ENCODE measurements at regions not wholly inside any gene's neighbourhood (a gene's known extent, or its start where the extent isn't known, plus 50 kb on each side); places are given as distances from the start of the nearest gene placed in this dataset.

DNA sequence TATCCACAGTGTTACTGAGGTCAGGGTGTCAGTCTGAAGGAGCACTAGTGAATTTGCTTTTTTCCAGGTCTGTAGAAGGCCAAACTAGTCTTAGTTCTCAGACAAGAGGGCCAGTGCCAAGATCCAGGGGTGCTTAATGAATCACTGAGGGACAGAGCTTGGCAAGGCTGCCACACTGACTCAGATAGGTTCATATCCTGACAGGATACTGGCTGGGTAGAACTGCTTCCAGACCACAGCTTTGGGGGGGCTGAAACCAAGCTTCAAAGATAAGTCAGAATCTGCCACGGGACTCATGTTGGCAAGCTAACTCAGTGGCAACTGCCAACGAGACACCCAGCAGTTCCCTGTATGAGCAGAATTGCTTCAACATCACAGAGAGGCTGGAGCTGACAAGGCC lies 1125.4 kb downstream of the EFNA5 start:
- Mint-ChIP-seq H3K36me3 (ENCODE audit: low read depth) (no peaks in the 10 kb centered on the region), H3K4me3 (no peak overlapping the region), H3K27ac (no peak overlapping the region), H3K27me3 (no peaks in the 10 kb centered on the region), H3K9me3 (peaks cover 3% of the 10 kb centered on the region), H3K4me1 (no peaks in the 10 kb centered on the region)
- no peak for DNase-seq
- intact Hi-C loops (cut with micrococcal nuclease): no loop called here

DNA sequence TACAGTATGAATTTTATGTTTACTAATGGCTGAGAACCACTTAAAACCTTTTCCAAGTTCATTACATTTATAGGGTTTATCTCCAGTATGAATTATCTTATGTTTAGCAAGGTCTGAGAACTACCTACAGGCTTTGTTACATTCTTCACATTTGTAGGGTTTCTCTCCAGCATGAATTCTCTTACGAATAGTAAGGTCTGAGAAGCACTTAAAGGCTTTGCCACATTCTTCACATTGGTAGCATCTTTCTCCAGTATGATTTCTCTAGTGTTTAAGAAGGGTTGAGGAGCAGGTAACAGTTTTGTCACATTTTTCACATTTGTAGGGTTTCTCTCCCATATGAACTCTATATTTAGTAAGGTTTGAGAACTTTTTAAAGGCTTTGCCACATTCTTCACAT lies 1127.4 kb downstream of the EFNA5 start:
- intact Hi-C loops (cut with micrococcal nuclease): no loop called here
- H3K9me3 Mint-ChIP-seq: peaks cover 3% of the 10 kb centered on the region
- H3K36me3 Mint-ChIP-seq (ENCODE audit: low read depth): no peaks in the 10 kb centered on the region
- no peaks in the 10 kb centered on the region for H3K27me3 Mint-ChIP-seq
- DNase-seq: no peak
- no peak overlapping the region for H3K4me3 Mint-ChIP-seq
- H3K27ac Mint-ChIP-seq: no peak overlapping the region
- H3K4me1 Mint-ChIP-seq: no peaks in the 10 kb centered on the region

DNA sequence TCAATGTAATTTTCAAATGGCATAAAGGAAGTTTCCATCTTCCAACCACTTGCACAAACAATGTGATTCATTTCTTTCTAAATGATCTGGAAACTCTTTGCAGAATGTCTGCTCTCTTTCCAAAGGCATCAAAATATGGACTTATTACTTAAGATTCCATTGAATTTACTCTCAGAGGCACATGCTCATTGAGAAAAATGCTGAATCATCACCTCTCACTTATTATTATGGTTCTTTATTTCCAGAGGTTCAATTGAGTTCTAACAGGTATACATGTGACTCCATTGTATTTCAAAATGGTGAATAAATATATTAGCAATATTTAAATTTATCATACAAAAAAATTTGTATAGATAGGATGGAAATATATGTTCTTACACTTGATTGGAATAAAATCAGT lies 1140.6 kb downstream of the EFNA5 start:
- H3K4me3 Mint-ChIP-seq: no peak overlapping the region
- DNase-seq: no peak
- no peaks in the 10 kb centered on the region for H3K27me3 Mint-ChIP-seq
- no peaks in the 10 kb centered on the region for H3K9me3 Mint-ChIP-seq
- H3K4me1 Mint-ChIP-seq: no peaks in the 10 kb centered on the region
- H3K27ac Mint-ChIP-seq: no peak overlapping the region
- intact Hi-C loops (cut with micrococcal nuclease): no loop called here
- no peaks in the 10 kb centered on the region for H3K36me3 Mint-ChIP-seq (ENCODE audit: low read depth)

DNA sequence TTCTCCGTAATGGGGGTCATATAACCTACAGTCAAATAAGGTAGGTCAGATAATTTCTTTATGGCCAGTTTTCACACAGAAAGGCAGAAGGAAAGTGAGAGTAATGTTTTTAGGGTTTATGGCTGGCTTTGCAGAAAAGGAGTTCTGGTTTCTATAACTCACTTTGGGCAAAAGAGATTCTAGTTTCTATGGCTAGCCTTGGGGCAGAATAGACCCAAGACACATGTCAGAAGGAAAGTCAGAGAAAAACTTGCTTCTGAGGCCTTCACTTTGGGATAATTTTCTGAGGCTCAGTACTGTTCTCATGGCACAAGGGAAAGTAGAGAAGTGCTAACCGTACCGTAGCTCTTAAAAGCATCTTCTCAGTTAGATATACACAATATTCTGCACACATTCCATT lies 1145.3 kb downstream of the EFNA5 start:
- H3K27ac Mint-ChIP-seq: no peak overlapping the region
- no peaks in the 10 kb centered on the region for H3K4me1 Mint-ChIP-seq
- no peak for DNase-seq
- H3K27me3 Mint-ChIP-seq: no peaks in the 10 kb centered on the region
- no peaks in the 10 kb centered on the region for H3K36me3 Mint-ChIP-seq (ENCODE audit: low read depth)
- H3K9me3 Mint-ChIP-seq: no peaks in the 10 kb centered on the region
- no peak overlapping the region for H3K4me3 Mint-ChIP-seq
- intact Hi-C loops (cut with micrococcal nuclease): no loop called here

DNA sequence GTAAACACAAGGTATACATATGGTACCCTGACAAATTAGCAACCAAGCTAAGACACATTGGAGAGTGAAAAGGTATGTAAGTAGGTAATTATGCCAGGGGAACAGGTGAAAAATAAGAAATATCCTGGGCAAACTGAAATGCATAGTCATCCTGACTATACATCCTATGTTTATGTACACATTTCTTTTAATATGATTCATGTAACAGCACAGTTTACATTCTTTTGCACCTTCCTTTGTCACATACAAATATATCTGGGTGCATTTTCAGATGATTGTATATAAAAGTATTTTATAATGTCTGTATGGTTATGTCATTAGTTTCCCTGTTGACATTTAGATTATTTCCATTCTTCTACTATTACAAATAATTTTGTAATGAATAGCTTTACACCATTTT lies 1146.9 kb downstream of the EFNA5 start:
- intact Hi-C loops (cut with micrococcal nuclease): no loop called here
- DNase-seq: no peak
- Mint-ChIP-seq H3K4me3 (no peak overlapping the region), H3K4me1 (no peaks in the 10 kb centered on the region), H3K27me3 (no peaks in the 10 kb centered on the region), H3K36me3 (ENCODE audit: low read depth) (no peaks in the 10 kb centered on the region), H3K9me3 (no peaks in the 10 kb centered on the region), H3K27ac (no peak overlapping the region)

DNA sequence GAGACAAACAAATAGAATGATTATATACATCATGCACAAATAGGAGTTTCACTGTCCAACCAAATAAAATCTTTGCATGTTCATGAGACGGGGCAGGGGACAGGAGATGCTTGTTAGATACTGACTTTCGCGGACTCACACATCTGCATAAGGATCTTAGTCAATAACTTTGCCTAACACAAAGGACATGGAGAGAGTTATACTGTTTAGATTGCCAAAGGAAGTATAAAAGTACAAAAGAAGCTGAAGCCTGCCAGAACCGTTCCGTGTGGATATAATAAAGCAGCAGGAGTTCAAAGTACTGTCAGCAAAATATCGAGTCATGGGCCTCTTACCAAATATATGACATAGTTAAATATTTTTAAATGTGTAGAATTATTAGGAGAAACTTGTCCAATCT lies 1148.4 kb downstream of the EFNA5 start:
- no peaks in the 10 kb centered on the region for H3K36me3 Mint-ChIP-seq (ENCODE audit: low read depth)
- no peaks in the 10 kb centered on the region for H3K27me3 Mint-ChIP-seq

DNA sequence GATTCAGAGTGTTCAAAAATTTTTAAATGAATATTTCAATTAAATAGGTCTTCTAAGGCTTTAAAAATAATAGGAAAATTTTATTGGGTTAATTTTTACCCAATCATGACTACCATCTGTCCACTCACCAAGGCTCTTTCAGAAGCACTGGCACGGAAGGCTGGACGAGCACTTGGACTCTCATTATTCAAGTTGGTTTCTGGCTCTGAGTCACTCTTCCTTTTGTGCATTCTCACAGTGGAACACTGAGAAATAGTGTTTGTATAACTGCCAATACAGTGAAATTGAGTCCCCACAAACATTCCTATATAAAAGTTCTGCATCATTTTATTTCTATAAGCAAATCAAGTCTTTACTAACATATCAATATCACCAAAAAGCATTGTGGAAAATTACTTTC lies 1149.0 kb downstream of the EFNA5 start:
- intact Hi-C loops (cut with micrococcal nuclease): no loop called here
- H3K27ac Mint-ChIP-seq: no peak overlapping the region
- H3K36me3 Mint-ChIP-seq (ENCODE audit: low read depth): no peaks in the 10 kb centered on the region
- no peaks in the 10 kb centered on the region for H3K27me3 Mint-ChIP-seq
- no peak overlapping the region for H3K4me3 Mint-ChIP-seq
- no peaks in the 10 kb centered on the region for H3K4me1 Mint-ChIP-seq
- no peaks in the 10 kb centered on the region for H3K9me3 Mint-ChIP-seq
- DNase-seq: no peak

More for the DNA sequence above, 1148.4 kb downstream of the EFNA5 start:
- Mint-ChIP-seq H3K4me3 (no peak overlapping the region), H3K27ac (no peak overlapping the region), H3K4me1 (no peaks in the 10 kb centered on the region), H3K9me3 (no peaks in the 10 kb centered on the region)
- DNase-seq: no peak
- intact Hi-C loops (cut with micrococcal nuclease): no loop called here

DNA sequence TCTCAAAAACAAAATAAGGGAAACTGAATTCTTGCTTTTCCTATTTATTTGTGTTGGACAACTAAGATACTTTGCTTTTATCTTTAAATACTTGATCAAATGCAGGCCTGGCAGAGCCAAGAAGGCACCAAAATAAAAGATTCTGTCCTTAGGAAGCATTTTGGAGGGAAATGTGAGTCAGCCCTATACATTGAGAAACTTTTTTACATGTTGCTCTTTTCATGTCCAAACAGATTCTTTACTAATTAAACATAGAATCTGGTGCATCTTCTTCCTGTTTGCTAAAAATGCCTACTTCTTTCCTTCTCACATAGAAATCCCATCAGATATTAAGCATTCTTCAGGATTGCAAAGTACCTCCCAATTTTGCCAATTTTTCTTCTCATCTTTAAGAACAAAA lies 1160.4 kb downstream of the EFNA5 start:
- no peak overlapping the region for H3K27ac Mint-ChIP-seq
- no peak for DNase-seq
- no peaks in the 10 kb centered on the region for H3K9me3 Mint-ChIP-seq
- H3K27me3 Mint-ChIP-seq: no peaks in the 10 kb centered on the region
- no peaks in the 10 kb centered on the region for H3K36me3 Mint-ChIP-seq (ENCODE audit: low read depth)
- H3K4me1 Mint-ChIP-seq: no peaks in the 10 kb centered on the region
- H3K4me3 Mint-ChIP-seq: no peak overlapping the region
- intact Hi-C loops (cut with micrococcal nuclease): no loop called here

DNA sequence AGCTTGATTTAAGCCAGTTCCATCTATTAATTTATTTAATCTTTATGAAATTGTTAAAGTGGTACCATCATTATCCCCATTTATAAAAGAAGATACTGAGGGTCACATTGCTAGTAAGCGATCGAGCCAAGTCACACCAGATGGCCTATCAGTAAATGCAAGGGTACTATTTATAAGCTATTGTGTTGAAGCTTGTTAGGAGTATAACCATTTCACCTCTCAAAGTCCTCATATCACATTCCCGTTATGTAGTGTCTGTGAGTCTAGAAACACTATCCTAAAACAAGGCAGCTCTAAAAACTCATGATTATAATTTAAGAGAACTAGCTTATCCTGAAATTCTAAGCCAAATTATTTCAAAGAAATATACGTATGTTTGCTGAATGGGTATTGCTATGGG lies 1161.8 kb downstream of the EFNA5 start:
- H3K27me3 Mint-ChIP-seq: no peaks in the 10 kb centered on the region
- intact Hi-C loops (cut with micrococcal nuclease): no loop called here
- H3K27ac Mint-ChIP-seq: no peak overlapping the region
- H3K4me3 Mint-ChIP-seq: no peak overlapping the region
- H3K36me3 Mint-ChIP-seq (ENCODE audit: low read depth): no peaks in the 10 kb centered on the region
- DNase-seq: no peak
- no peaks in the 10 kb centered on the region for H3K9me3 Mint-ChIP-seq
- H3K4me1 Mint-ChIP-seq: no peaks in the 10 kb centered on the region

DNA sequence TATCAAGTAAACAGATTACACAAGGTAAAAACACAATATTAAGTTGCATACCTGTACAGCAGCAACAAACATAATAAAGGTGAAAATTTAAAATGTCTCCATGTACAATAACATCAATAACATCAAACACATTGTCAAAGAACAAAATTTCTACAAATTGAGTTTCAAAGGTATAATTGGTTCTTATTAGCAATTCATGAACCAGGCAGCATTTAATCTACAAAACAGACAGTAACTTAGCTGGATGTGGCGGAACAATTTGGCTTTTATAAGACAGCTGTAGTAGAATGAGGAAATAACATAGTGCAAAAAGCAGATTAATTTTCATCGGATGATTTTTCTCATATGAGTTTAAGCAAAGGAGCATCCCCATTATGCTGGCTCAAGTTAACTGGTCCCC lies 1176.8 kb downstream of the EFNA5 start:
- Mint-ChIP-seq H3K4me3 (no peak overlapping the region), H3K27me3 (no peaks in the 10 kb centered on the region), H3K4me1 (no peaks in the 10 kb centered on the region), H3K9me3 (no peaks in the 10 kb centered on the region), H3K36me3 (ENCODE audit: low read depth) (no peaks in the 10 kb centered on the region), H3K27ac (no peak overlapping the region)
- DNase-seq: no peak
- intact Hi-C loops (cut with micrococcal nuclease): no loop called here

DNA sequence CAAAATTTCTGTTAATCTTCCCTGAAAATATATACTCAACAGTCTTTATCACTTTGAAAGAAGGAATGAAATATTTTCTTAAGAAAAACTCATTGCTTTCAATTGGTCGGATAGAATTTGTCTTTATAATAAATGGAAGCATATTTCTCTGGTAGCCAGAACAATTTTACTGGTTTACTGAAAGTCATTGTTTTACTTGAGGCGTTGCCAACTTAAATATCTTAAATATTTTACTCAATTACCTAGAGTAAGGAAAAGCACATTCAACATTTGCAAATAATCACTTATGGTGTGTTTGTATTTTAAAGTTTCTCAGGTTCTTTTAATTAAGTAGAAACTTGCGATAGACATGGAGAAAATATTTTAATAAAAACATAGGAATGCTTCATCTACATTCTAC lies 1181.7 kb downstream of the EFNA5 start:
- no peaks in the 10 kb centered on the region for H3K27me3 Mint-ChIP-seq
- DNase-seq: no peak
- intact Hi-C loops (cut with micrococcal nuclease): no loop called here
- H3K4me1 Mint-ChIP-seq: no peaks in the 10 kb centered on the region
- no peaks in the 10 kb centered on the region for H3K9me3 Mint-ChIP-seq
- no peak overlapping the region for H3K27ac Mint-ChIP-seq
- H3K4me3 Mint-ChIP-seq: no peak overlapping the region
- no peaks in the 10 kb centered on the region for H3K36me3 Mint-ChIP-seq (ENCODE audit: low read depth)

DNA sequence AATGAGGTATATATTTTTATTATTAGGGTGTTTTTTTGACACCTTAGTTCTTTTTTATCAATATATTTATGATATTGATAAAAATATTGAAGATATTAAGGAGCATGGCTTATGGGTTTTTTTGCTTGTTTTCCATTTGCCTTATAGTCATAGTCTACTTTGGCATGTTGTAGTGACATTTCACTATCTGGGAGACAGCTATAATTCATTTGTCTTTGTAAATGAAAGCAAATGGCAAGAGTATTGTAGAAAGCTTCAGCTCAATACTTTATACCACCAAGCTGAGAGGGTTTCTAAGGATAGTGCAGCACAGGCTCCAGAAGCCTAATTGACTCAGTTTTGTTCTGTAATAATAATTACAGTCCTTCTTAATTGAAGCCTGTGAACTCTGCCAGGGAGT lies 1182.3 kb downstream of the EFNA5 start:
- no peak overlapping the region for H3K27ac Mint-ChIP-seq
- H3K4me3 Mint-ChIP-seq: no peak overlapping the region
- H3K4me1 Mint-ChIP-seq: no peaks in the 10 kb centered on the region
- intact Hi-C loops (cut with micrococcal nuclease): no loop called here
- H3K27me3 Mint-ChIP-seq: no peaks in the 10 kb centered on the region
- no peaks in the 10 kb centered on the region for H3K9me3 Mint-ChIP-seq
- DNase-seq: no peak
- H3K36me3 Mint-ChIP-seq (ENCODE audit: low read depth): no peaks in the 10 kb centered on the region

DNA sequence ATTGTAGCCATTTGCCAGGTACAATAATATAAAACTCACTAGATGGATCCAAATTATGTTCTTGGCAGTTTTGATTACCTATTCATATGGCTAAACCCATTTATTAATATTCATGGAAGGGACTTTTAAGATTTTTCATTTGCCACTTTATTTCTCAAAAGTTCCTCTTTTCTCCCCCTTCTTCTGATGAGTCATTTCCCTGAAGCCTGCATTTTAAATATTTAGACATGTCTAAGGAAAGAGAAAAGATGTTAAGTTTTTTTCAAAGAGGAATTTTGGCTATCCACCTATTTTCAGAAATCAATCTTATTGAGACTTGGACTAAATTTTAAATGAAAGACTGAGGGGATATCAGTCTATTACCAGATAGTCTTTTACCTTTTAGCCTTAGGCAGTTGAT lies 1189.4 kb downstream of the EFNA5 start:
- Mint-ChIP-seq H3K27me3 (no peaks in the 10 kb centered on the region), H3K4me1 (no peaks in the 10 kb centered on the region), H3K36me3 (ENCODE audit: low read depth) (no peaks in the 10 kb centered on the region), H3K9me3 (no peaks in the 10 kb centered on the region), H3K27ac (no peak overlapping the region), H3K4me3 (no peak overlapping the region)
- intact Hi-C loops (cut with micrococcal nuclease): no loop called here
- DNase-seq: no peak

DNA sequence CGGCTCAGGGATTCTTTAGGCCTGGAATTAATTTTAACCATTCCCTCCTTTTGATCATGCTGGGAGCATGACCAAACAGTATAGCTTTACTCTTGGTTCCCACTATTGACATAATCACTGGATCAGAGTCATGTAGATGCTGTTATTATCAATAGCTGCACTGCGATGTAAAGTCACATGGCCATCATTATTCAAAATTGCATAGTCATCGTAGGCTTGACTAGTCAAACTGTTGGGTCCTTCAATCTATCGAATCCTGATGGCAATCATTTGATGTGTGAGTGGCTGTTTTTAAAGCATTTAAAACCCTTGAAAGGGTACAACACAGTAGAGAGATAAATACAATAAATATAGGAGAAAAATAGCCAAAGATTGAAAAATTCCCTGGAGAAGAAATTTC lies 1194.1 kb downstream of the EFNA5 start:
- no peaks in the 10 kb centered on the region for H3K9me3 Mint-ChIP-seq
- no peak for DNase-seq
- no peak overlapping the region for H3K4me3 Mint-ChIP-seq
- no peaks in the 10 kb centered on the region for H3K4me1 Mint-ChIP-seq
- H3K27me3 Mint-ChIP-seq: no peaks in the 10 kb centered on the region
- no peaks in the 10 kb centered on the region for H3K36me3 Mint-ChIP-seq (ENCODE audit: low read depth)
- H3K27ac Mint-ChIP-seq: no peak overlapping the region
- intact Hi-C loops (cut with micrococcal nuclease): no loop called here

DNA sequence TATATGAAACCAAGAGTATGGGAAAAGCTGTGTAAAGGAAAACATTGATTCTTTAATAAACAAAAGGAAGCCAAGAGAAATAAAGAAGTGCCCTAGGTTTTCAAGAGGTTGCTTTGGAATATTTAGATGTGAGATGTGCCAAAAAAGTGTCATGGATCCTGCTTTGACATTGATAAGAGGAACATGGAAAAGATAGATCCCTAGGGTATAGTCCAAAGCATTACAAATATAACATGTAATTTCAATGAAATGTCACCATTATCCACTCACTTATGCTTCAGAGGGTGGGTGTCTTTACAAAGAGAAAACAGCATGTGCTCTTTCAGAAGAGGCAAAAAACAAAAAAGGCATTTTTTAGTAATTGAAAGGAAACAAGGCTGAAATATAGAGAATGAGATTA lies 1196.7 kb downstream of the EFNA5 start:
- intact Hi-C loops (cut with micrococcal nuclease): no loop called here
- Mint-ChIP-seq H3K36me3 (ENCODE audit: low read depth) (no peaks in the 10 kb centered on the region), H3K4me1 (no peaks in the 10 kb centered on the region), H3K27ac (no peak overlapping the region), H3K27me3 (no peaks in the 10 kb centered on the region), H3K9me3 (peaks cover 3% of the 10 kb centered on the region), H3K4me3 (no peak overlapping the region)
- no peak for DNase-seq

DNA sequence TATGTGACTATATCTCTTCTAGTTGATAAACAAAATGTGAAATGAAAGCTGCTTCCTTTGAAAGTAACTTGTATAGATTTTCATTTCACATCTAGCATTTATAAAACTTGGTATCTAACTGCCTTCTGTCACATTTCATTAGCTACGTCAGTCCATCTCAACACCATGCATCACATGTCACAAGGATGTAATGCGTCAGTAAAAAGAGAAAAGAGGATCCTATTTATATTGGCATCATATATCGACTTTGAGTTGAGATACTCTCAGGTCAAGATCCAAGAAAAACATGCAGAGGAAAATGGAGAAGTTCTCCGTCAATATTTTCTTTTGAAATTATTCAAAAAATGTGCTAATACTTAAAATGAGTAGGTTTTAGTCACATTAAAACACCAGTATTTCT lies 1211.2 kb downstream of the EFNA5 start:
- Mint-ChIP-seq H3K36me3 (ENCODE audit: low read depth) (no peaks in the 10 kb centered on the region), H3K27me3 (no peaks in the 10 kb centered on the region), H3K27ac (no peak overlapping the region), H3K4me1 (no peaks in the 10 kb centered on the region), H3K4me3 (no peak overlapping the region), H3K9me3 (no peaks in the 10 kb centered on the region)
- DNase-seq: no peak
- intact Hi-C loops (cut with micrococcal nuclease): no loop called here

Measured in activated CD4-positive, alpha-beta T cell treated with anti-CD3 and anti-CD28 coated beads, Interleukin-2, amount 10 ng/mL, durations not matched to agents 24 days and 14 days (primary cell).